Esophagus muscularis mucosa (tissue), 4 donors: ENCODE measurements at regions not wholly inside any gene's neighbourhood (a gene's known extent, or its start where the extent isn't known, plus 50 kb on each side); places are given as distances from the start of the nearest gene placed in this dataset.
"Not testable (repeated sequence)": the region's sequence is repeated elsewhere in the genome, so short reads cannot be mapped to it uniquely, and the experiment has no call there.

Experiments
- DNase-seq: peaks from one replicate; pipeline ENCODE4 v3.0.0-alpha.2; 2017; ENCODE audit errors: extremely low spot score
- H3K27ac ChIP-seq, 4 donors: fragments of 200-600 bp; sonication (generic); replicated peaks in 1 of 4; 1 replicate in 3 of 4; 2 replicates in 1 of 4; pipeline ENCODE4 v1.5.1; 2016 to 2019; ENCODE audit warnings: mild to moderate bottlenecking in 1 of 4
- H3K27me3 ChIP-seq, 4 donors: fragments of 200-600 bp; sonication (generic); one replicate each; pipeline versions ENCODE4 v1.5.1 to v1.6.0; 2016 to 2019
- H3K36me3 ChIP-seq, 4 donors: fragments of 200-600 bp; sonication (generic); one replicate each; pipeline ENCODE4 v1.5.1; 2016 to 2019
- H3K4me1 ChIP-seq, 4 donors: fragments of 200-600 bp; sonication (generic); one replicate each; pipeline ENCODE4 v1.5.1; 2016 to 2019
- H3K4me3 ChIP-seq, 4 donors: fragments of 200-600 bp; sonication (generic); 1 replicate in 2 of 4; 2 replicates in 2 of 4; pipeline ENCODE4 v1.5.1; 2016 to 2019; ENCODE audit warnings: mild to moderate bottlenecking in 4 of 4, moderate library complexity in 1 of 4
- H3K9me3 ChIP-seq, 4 donors: fragments of 200-600 bp; sonication (generic); 1 replicate in 3 of 4; 2 replicates in 1 of 4; pipeline ENCODE4 v1.5.1; 2016 to 2019
- CTCF ChIP-seq, 3 experiments: fragments of 200-600 bp in 2 of 3; fragments of 450-650 bp in 1 of 3; sonication (generic) in 2 of 3; IDR thresholded peaks; one replicate each; pipeline ENCODE4 v1.5.1; 2017 to 2019; ENCODE audit warnings: antibody characterized with exemption in 3 of 3, mild to moderate bottlenecking in 2 of 3, moderate library complexity in 1 of 3
- EP300 ChIP-seq: sonication (generic); formaldehyde crosslinking; IDR thresholded peaks from one replicate; pipeline ENCODE4 v1.6.1; 2017; ENCODE audit warnings: antibody characterized with exemption
- POLR2A ChIP-seq: fragments of 450-650 bp; IDR thresholded peaks from one replicate; pipeline ENCODE4 v1.6.1; 2017; ENCODE audit warnings: antibody characterized with exemption, moderate library complexity, mild to moderate bottlenecking, low read depth
- POLR2AphosphoS5 ChIP-seq, 2 donors: sonication (generic); formaldehyde crosslinking; IDR thresholded peaks; one replicate each; pipeline ENCODE4 v1.6.1; 2017; ENCODE audit warnings: antibody characterized with exemption in 2 of 2
- WGBS: methylation state at CpG from one replicate; pipeline ENCODE4 v1.1.5; 2018; 5-methylcytosine and 5-hydroxymethylcytosine counted together
- intact Hi-C: fragments of 100-400 bp; cut with DNase I; formaldehyde crosslinking; loops from one replicate; pipeline ENCODE4 v1.15.1; 2023

DNA sequence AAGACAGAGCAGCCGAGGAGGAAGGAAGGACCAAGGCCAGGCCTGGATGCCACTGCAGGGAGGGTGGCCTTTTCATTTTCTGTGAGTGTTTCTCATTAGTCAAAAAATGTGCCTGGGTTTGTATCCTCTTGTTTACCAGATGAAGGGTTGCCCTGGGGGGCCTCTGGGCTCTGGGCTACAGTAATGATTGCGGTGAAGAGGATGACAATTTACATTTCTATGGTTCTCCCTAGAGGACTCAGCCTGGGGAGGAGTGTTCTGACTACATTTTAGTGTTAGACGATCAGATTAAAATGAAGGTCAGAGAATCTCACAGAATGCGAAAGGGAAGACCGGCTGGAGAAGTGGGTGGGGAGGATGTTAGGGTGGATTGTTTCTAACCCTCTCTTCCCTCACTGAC, 108.0 kb upstream of the KMT2C start:
- no peak for TF ChIP-seq CTCF (IDR thresholded peaks at IDR 0.05)
- no peak for DNase-seq
- WGBS: 59% methylated on average over 5 of the region's 5 CpGs
- H3K27ac ChIP-seq: no peak overlapping the region
- peaks cover 0 to 3% (median 0%) of the 10 kb centered on the region in 4 donors for H3K27me3 ChIP-seq
- no peaks in the 10 kb centered on the region for H3K36me3 ChIP-seq
- no peak overlapping the region for H3K4me3 ChIP-seq
- H3K4me1 ChIP-seq: no peaks in the 10 kb centered on the region
- intact Hi-C loops: no loop called here
- H3K9me3 ChIP-seq: no peaks in the 10 kb centered on the region

- no peaks in the 10 kb centered on the region for H3K4me1 ChIP-seq
- no peak overlapping the region for H3K27ac ChIP-seq
- H3K36me3 ChIP-seq: no peaks in the 10 kb centered on the region
- no peak overlapping the region for H3K4me3 ChIP-seq
- 92% methylated on average over 5 of the region's 5 CpGs for WGBS
- intact Hi-C loops: no loop called here
- no peak for TF ChIP-seq POLR2A
- TF ChIP-seq CTCF (IDR thresholded peaks at IDR 0.05): no peak
- no peak for TF ChIP-seq EP300
- TF ChIP-seq POLR2AphosphoS5 (IDR thresholded peaks at IDR 0.05): no peak
- no peaks in the 10 kb centered on the region for H3K27me3 ChIP-seq
- DNase-seq: no peak
- H3K9me3 ChIP-seq: no peaks in the 10 kb centered on the region
These were observed 106.1 kb upstream of the KMT2C start for GRCh38 chr7:152541892-152542291.

DNA sequence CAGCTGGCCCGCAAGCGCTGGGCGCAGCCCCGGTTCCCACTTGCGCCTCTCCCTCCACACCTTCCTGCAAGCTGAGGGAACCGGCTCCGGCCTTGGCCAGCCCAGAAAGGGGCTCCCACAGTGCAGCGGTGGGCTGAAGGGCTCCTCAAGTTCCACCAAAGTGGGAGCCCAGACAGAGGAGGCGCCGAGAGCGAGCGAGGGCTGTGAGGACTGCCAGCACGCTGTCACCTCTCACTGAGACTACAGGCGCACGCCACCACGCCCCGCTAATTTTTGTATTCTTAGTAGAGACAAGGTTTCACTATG, 103.3 kb upstream of the KMT2C start:
- DNase-seq, H3K4me3 ChIP-seq, H3K27ac ChIP-seq, H3K27me3 ChIP-seq, H3K4me1 ChIP-seq, intact Hi-C loops, H3K36me3 ChIP-seq, H3K9me3 ChIP-seq: not testable (repeated sequence)
- 100% methylated on average over 10 of the region's 17 CpGs for WGBS

GRCh38 chr7:152538346-152539189, 102.8 kb upstream of the KMT2C start:
- H3K27ac ChIP-seq, H3K36me3 ChIP-seq, intact Hi-C loops, H3K9me3 ChIP-seq, DNase-seq, H3K27me3 ChIP-seq, H3K4me3 ChIP-seq, H3K4me1 ChIP-seq: not testable (repeated sequence)
- 95% methylated on average over 24 of the region's 46 CpGs for WGBS

GRCh38 chr7:152537639-152538038, 101.8 kb upstream of the KMT2C start:
- TF ChIP-seq POLR2AphosphoS5 (IDR thresholded peaks at IDR 0.05): no peak
- TF ChIP-seq EP300: no peak
- TF ChIP-seq CTCF (IDR thresholded peaks at IDR 0.05): no peak
- TF ChIP-seq POLR2A: no peak
- 70% methylated on average over 4 of the region's 4 CpGs for WGBS
- no peak for DNase-seq
- Histone ChIP-seq H3K27ac (no peak overlapping the region), H3K27me3 (no peaks in the 10 kb centered on the region), H3K4me3 (no peak overlapping the region), H3K36me3 (no peaks in the 10 kb centered on the region), H3K9me3 (no peaks in the 10 kb centered on the region), H3K4me1 (no peaks in the 10 kb centered on the region)
- intact Hi-C loops: no loop called here

GRCh38 chr7:152528612-152529011, 92.8 kb upstream of the KMT2C start:
- intact Hi-C loops: no loop called here
- Histone ChIP-seq H3K4me1 (peaks cover 0 to 14% (median 13%) of the 10 kb centered on the region in 4 donors), H3K4me3 (no peak overlapping the region), H3K36me3 (no peaks in the 10 kb centered on the region), H3K9me3 (no peaks in the 10 kb centered on the region), H3K27ac (no peak overlapping the region), H3K27me3 (no peaks in the 10 kb centered on the region)
- TF ChIP-seq POLR2AphosphoS5 (IDR thresholded peaks at IDR 0.05): no peak
- no peak for TF ChIP-seq EP300
- TF ChIP-seq CTCF (IDR thresholded peaks at IDR 0.05): no peak
- TF ChIP-seq POLR2A: no peak
- 86% methylated on average over 6 of the region's 6 CpGs for WGBS
- no peak for DNase-seq
